Parathyroid adenoma (tissue), 2 donors: ENCODE measurements at regions not wholly inside any gene's neighbourhood (a gene's known extent, or its start where the extent isn't known, plus 50 kb on each side); places are given as distances from the start of the nearest gene placed in this dataset.

Source experiments
- H2AFZ ChIP-seq: fragments of 300-600 bp; sonication (generic); one replicate; pipeline ENCODE4 v1.7.0; 2017; ENCODE audit warnings: antibody characterized with exemption, mild to moderate bottlenecking
- H3K27ac ChIP-seq: fragments of 300-600 bp; sonication (generic); one replicate; pipeline ENCODE4 v1.7.0; 2017
- H3K27me3 ChIP-seq: fragments of 300-600 bp; sonication (generic); one replicate; pipeline ENCODE4 v1.7.0; 2017; ENCODE audit warnings: low read length; ENCODE audit not compliant: control insufficient read depth, insufficient read depth
- H3K36me3 ChIP-seq: fragments of 300-600 bp; sonication (generic); one replicate; pipeline ENCODE4 v1.7.0; 2017; ENCODE audit warnings: low read length; ENCODE audit not compliant: control insufficient read depth, insufficient read depth
- H3K4me1 ChIP-seq: fragments of 300-600 bp; sonication (generic); one replicate; pipeline ENCODE4 v1.7.0; 2017; ENCODE audit warnings: control low read depth
- H3K4me2 ChIP-seq: fragments of 300-600 bp; sonication (generic); one replicate; pipeline ENCODE4 v1.7.0; 2017; ENCODE audit warnings: low read length
- H3K4me3 ChIP-seq: fragments of 300-600 bp; sonication (generic); one replicate; pipeline ENCODE4 v1.7.0; 2017; ENCODE audit warnings: low read depth, low read length
- H3K79me2 ChIP-seq: fragments of 300-600 bp; sonication (generic); one replicate; pipeline ENCODE4 v1.7.0; 2017; ENCODE audit warnings: control low read depth
- H3K9ac ChIP-seq: fragments of 300-600 bp; sonication (generic); one replicate; pipeline ENCODE4 v1.7.0; 2017; ENCODE audit warnings: mild to moderate bottlenecking
- H3K9me3 ChIP-seq: fragments of 300-600 bp; sonication (generic); one replicate; pipeline ENCODE4 v1.7.0; 2017; ENCODE audit warnings: low read length; ENCODE audit not compliant: control insufficient read depth
- TF ChIP-seq, protein P1 (sequence below): fragments of 300-600 bp; sonication (generic); IDR thresholded peaks from one replicate; pipeline ENCODE4 v1.7.0; 2017; ENCODE audit warnings: antibody characterized with exemption, mild to moderate bottlenecking
- donor health status: primary hyperparathyroidism.

DNA sequence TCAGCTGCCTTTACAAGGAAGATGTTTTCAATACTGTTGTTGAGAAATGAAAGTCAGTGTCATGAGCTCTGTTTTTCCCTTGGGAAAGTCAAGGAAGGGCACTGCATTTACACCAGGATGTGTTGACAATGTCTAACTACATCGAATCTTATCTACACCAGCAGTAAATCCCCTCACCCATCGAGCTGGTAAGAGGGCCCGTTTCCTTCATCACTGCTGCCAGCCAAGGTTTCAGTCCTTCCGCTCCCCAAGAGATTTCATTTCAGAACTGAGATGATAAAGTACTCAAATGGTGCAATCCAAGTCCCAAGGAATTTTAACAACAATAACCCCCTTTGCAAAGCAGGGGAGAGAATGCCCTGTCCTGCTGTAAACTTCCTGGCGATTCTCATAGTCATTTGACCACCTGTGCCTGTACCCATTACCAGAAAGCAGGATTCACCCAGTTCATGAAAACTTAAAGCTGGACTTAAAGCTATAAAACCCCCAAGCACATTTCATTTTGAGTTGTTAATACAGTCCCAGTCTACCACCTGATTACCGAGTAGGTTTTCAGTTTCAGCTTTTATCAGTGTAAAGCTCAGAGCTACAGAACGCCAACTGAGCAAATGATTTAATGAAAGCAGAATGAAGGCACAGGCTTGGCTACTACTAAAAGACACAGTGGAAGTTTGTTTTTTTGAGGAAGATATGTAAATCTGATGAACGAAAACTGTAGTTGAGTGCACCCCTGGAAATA, 122.5 kb upstream of the TAB2 start:
- Histone ChIP-seq H3K9me3 (peaks cover 4% of the 10 kb centered on the region), H3K9ac (no peak overlapping the region), H2AFZ (no peak overlapping the region), H3K27me3 (no peaks in the 10 kb centered on the region), H3K4me3 (no peak overlapping the region), H3K4me1 (no peaks in the 10 kb centered on the region), H3K36me3 (no peaks in the 10 kb centered on the region), H3K27ac (no peak overlapping the region), H3K4me2 (no peak overlapping the region), H3K79me2 (no peaks in the 10 kb centered on the region)
- TF ChIP-seq, protein P1, sequence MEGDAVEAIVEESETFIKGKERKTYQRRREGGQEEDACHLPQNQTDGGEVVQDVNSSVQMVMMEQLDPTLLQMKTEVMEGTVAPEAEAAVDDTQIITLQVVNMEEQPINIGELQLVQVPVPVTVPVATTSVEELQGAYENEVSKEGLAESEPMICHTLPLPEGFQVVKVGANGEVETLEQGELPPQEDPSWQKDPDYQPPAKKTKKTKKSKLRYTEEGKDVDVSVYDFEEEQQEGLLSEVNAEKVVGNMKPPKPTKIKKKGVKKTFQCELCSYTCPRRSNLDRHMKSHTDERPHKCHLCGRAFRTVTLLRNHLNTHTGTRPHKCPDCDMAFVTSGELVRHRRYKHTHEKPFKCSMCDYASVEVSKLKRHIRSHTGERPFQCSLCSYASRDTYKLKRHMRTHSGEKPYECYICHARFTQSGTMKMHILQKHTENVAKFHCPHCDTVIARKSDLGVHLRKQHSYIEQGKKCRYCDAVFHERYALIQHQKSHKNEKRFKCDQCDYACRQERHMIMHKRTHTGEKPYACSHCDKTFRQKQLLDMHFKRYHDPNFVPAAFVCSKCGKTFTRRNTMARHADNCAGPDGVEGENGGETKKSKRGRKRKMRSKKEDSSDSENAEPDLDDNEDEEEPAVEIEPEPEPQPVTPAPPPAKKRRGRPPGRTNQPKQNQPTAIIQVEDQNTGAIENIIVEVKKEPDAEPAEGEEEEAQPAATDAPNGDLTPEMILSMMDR, result no peak

DNA sequence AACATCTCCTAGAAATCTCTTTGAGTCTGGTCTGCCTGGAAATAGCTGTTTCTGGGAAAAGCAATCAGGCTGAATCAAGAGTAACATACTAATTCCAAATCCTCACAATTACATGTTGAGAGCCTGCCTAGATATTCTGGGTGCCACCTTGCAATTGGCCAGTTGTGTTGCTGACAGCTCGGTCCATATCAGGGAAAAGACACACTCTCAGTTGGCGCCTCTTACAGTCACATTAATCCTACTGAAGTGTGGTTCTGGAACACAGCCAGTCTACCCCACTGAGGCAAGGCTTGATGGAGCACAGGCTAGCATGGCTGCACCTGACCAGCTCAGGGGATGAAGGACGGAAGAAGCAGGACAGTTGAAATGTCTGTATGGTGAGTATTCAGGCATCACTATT, 121.4 kb upstream of the TAB2 start:
- peaks cover 4% of the 10 kb centered on the region for H3K9me3 ChIP-seq
- no peak overlapping the region for H2AFZ ChIP-seq
- TF ChIP-seq, protein P1, result no peak
- no peaks in the 10 kb centered on the region for H3K79me2 ChIP-seq
- no peaks in the 10 kb centered on the region for H3K27me3 ChIP-seq
- H3K9ac ChIP-seq, result no peak overlapping the region
- no peaks in the 10 kb centered on the region for H3K4me1 ChIP-seq
- H3K36me3 ChIP-seq, result peaks cover 3% of the 10 kb centered on the region
- H3K4me2 ChIP-seq, result no peak overlapping the region
- no peak overlapping the region for H3K27ac ChIP-seq
- H3K4me3 ChIP-seq, result no peak overlapping the region

DNA sequence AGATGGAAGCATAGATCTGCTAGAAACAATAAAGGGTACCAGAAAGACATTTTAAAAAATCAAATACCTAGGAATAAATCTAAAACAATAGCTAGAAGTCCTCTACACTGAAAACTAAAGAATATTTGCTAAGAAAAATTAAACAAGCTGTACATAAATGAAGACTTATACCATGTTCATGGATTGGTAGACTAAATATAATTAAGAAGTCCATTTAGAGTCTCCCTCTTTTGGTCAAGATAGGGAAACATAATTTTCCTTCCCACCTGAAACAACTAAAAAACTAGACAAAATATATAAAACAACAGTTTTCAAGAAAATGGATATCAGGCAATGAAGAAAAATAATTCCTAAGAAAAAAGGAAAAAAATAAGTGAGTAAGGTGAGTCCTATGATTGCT, 120.0 kb upstream of the TAB2 start:
- Histone ChIP-seq H3K4me3 (no peak overlapping the region), H3K9ac (no peak overlapping the region), H3K79me2 (no peaks in the 10 kb centered on the region), H3K27ac (no peak overlapping the region), H3K36me3 (peaks cover 3% of the 10 kb centered on the region), H3K4me2 (no peak overlapping the region), H3K4me1 (no peaks in the 10 kb centered on the region), H3K27me3 (no peaks in the 10 kb centered on the region), H2AFZ (no peak overlapping the region), H3K9me3 (peaks cover 4% of the 10 kb centered on the region)
- TF ChIP-seq, protein P1, result no peak

DNA sequence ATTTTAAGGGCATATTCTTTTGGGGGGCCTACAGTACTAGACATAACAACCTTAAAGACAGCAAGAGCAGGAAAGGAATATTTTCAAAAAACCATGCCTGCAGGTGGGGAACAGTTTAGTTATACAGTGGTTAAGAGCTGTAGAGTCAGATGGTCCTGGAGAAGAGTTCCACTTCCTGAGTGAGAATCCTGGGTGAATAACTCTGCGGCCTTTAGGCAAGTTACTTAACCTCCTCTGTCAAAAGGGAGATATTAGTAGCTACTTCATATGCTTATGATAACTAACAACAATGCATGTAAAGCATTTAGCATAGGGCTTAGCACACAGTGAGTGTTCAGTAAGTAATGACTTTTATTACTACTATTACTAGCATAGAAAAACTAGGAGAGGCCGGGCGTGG, 119.2 kb upstream of the TAB2 start:
- Histone ChIP-seq H3K4me1 (no peaks in the 10 kb centered on the region), H3K27me3 (no peaks in the 10 kb centered on the region), H3K4me2 (no peak overlapping the region), H3K79me2 (no peaks in the 10 kb centered on the region), H3K4me3 (no peak overlapping the region), H2AFZ (no peak overlapping the region), H3K36me3 (peaks cover 3% of the 10 kb centered on the region), H3K27ac (no peak overlapping the region), H3K9ac (no peak overlapping the region), H3K9me3 (peaks cover 4% of the 10 kb centered on the region)
- TF ChIP-seq, protein P1, result no peak
